GM12874 (cell line): ENCODE measurements at regions not wholly inside any gene's neighbourhood (a gene's known extent, or its start where the extent isn't known, plus 50 kb on each side); places are given as distances from the start of the nearest gene placed in this dataset.

Experiments used
- TF ChIP-seq, protein P1 (sequence below): IDR thresholded peaks from 2 replicates; pipeline ENCODE4 v1.5.1; 2011; ENCODE audit warnings: low read depth, mild to moderate bottlenecking, control low read depth, low read length, moderate library complexity; ENCODE audit not compliant: insufficient read depth

DNA sequence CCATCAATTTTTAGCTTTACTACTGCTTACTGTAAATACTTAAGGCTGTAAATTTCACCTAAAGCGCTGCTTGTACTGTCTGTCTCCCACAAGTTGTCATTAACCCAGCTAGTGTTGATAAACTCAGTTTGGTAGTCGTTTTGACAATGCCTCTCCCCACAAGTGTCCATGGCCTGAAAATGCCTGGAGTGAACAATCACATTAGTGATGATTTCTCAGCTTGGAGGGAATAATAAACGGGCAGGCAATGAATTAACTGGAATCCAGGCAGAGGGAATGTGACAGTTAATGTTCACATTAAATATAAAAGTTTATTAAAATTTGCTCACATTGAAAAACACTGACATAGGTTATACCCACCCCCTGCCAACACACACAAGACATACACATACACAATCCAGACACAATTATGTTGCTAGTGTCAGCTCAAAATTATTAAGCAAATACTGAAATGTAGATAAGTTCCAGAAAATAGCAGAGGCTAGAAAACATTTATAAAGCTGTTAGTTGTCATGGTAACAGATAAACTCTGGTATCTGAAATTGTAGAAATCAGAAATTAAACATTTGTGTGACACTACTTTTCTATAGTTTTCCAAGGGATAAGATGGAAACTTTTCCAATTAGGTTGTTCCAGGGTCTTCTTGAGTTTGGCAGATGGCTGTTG, 341.9 kb downstream of the DIRAS2 start:
- TF ChIP-seq, protein P1, sequence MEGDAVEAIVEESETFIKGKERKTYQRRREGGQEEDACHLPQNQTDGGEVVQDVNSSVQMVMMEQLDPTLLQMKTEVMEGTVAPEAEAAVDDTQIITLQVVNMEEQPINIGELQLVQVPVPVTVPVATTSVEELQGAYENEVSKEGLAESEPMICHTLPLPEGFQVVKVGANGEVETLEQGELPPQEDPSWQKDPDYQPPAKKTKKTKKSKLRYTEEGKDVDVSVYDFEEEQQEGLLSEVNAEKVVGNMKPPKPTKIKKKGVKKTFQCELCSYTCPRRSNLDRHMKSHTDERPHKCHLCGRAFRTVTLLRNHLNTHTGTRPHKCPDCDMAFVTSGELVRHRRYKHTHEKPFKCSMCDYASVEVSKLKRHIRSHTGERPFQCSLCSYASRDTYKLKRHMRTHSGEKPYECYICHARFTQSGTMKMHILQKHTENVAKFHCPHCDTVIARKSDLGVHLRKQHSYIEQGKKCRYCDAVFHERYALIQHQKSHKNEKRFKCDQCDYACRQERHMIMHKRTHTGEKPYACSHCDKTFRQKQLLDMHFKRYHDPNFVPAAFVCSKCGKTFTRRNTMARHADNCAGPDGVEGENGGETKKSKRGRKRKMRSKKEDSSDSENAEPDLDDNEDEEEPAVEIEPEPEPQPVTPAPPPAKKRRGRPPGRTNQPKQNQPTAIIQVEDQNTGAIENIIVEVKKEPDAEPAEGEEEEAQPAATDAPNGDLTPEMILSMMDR = no peak

DNA sequence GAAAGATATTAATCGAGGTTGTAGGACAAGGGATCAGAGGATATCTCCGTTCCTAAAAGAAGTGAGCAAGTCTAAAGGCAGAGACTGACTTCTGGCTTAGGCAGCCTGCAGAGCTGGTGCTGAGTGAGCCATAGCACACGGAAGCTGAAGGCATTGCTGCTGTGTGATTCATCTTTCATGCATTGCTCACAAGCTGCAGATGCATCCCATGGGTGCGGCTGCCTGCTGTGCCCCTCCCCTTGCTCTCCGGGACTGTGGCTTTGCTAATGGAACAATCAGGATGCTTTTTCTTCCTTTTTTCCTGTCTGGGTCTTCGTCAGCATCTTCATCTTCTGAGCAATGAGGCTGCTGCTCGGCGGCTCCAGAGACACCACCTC, 341.4 kb downstream of the DIRAS2 start:
- TF ChIP-seq, protein P1 = no peak

DNA sequence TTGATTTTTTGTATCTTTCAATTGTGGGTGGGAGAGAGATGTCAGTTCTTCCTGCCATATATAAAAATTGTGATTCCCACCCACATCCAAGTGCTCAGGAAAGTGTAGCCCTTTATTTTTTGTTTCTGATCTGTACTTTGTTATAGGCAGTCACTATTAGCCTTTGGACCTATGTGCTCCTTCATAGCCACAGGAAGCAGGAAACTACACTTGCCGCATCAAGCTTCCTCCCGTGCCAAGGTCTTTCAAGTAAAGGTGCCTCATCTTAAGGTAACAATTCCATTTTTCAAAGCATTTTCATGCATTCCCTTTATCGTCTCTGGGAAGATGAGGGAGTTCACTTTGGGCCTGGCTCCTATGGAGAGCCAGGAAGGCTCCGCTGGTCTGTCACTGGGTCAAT, 339.0 kb downstream of the DIRAS2 start:
- TF ChIP-seq, protein P1 = no peak

DNA sequence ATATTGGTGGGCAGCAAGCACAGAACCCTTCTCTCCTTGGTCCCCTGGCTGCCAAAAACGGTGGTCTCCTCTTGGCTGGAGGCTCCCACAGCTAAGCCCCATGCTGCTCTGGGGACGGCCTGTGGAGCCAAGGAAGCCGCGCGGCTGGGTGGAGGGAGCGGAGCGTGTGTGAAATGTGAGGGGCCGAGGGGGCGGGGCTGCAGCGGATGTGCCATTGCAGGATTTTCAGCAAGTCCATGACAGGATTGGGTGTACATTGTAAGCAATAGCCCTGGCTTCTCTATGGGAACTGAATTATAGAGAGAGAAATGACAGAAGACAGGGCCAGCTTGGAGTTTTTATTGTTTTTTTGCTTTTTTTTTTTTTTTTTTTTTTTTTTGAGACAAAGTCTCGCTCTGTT, 336.5 kb downstream of the DIRAS2 start:
- TF ChIP-seq, protein P1 = no peak

DNA sequence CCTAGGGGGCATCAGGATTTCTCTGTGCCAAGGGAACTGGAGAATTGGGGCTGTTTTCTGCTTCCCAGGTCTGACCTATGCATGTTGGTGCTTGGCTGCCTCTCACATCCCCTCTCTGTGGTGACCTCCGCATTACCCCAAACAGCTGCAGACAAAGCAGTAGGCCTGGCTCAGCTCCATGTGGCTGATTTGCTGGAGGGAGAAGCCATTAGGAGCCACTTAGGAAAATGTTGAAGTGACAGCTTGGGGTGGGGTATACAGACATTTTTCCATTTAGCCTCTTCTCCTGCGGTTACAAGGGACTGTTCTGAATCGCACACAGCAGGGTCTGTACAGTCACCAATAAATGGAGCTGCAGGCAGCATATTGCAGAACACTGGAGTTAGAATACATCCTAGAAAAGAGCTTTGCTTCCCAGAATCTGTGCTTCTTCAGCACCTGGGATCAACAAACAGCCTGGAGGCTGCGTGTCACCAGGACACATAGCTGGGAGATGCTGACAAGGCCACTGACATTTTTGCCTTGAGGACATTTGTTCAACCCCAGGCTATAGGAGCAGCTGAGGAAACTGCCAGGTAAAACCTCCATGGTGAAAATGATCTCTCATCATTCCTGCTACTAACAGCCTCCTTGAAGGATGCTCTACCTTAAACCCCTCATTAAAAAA, 335.3 kb downstream of the DIRAS2 start:
- TF ChIP-seq, protein P1 = no peak

DNA sequence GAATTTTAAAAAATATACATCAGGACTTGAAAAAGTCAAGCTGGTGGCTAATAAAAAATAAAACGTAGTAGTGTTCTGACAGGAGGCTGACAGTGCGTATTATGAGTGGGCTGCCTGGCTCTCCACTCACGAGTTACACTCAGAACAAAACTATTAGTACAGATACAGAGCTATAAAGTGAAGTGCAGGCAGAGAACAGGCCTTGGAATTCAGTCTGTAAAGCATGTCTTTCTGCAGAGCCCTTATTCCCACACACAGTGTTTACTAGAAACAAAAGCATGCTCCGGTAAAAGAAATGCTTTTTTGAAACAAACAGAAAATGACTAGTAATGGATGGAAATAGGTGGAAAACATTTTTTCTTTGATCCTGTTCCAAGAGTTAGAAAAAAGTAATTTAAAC, 334.7 kb downstream of the DIRAS2 start:
- TF ChIP-seq, protein P1 = no peak

DNA sequence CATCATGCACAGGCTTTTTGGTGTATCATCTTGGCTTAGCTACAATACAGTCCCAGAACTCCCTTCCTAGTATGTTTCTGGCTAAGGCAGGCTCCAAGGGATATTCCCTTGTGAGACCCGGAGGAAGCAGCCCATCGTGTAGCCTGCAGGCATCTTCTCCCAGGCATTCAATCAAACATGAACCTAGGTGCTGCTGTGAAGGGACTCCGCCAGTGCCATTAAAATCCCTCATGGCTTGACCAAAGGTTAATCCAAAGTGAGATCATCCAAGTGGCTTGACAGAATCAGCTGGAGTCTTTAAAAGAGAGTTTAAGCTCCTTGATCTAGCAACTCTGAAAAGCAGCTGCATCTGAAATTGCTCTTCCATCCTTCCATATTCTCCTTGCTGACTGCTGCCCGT, 333.9 kb downstream of the DIRAS2 start:
- TF ChIP-seq, protein P1 = no peak
